Natural killer cell (primary cell): ENCODE measurements at regions not wholly inside any gene's neighbourhood (a gene's known extent, or its start where the extent isn't known, plus 50 kb on each side); places are given as distances from the start of the nearest gene placed in this dataset.

Experiments
- ATAC-seq, 3 donors: fragments of 150-1000 bp in 2 of 3; fragments of 200-7000 bp in 1 of 3; cut with Tn5 transposase; 1 replicate in 1 of 3; 2 replicates in 2 of 3; pipeline ENCODE4 v1.10.0; 2021; ENCODE audit warnings: mild to moderate bottlenecking in 2 of 3, moderate library complexity in 2 of 3
- DNase-seq, 2 donors: peaks; one replicate each; pipeline versions ENCODE4 v3.0.0 to v3.0.0-alpha.2; 2013 to 2021; ENCODE audit warnings: mixed read lengths in 1 of 2
- H3K27ac ChIP-seq: one replicate; pipeline ENCODE4 v1.5.1; 2013; ENCODE audit warnings: mild to moderate bottlenecking, low read length
- H3K27me3 ChIP-seq: one replicate; pipeline ENCODE4 v1.6.1; 2013; ENCODE audit warnings: low read length; ENCODE audit not compliant: control insufficient read depth, insufficient read depth
- H3K36me3 ChIP-seq: one replicate; pipeline ENCODE4 v1.6.1; 2013; ENCODE audit warnings: low read length; ENCODE audit not compliant: control insufficient read depth, insufficient read depth
- H3K4me1 ChIP-seq: one replicate; pipeline ENCODE4 v1.6.1; 2013; ENCODE audit warnings: low read length; ENCODE audit not compliant: control insufficient read depth, insufficient read depth
- H3K4me3 ChIP-seq: one replicate; pipeline ENCODE4 v1.5.1; 2013; ENCODE audit warnings: low read length
- H3K9me3 ChIP-seq: one replicate; pipeline ENCODE4 v1.6.1; 2013; ENCODE audit warnings: low read length; ENCODE audit not compliant: control insufficient read depth, insufficient read depth
- H3K27ac Mint-ChIP-seq, 2 donors: one replicate each; pipeline ENCODE4 v1.8.0; 2022; ENCODE audit warnings: mild to moderate bottlenecking in 2 of 2, mixed read lengths in 2 of 2, moderate library complexity in 1 of 2
- H3K27me3 Mint-ChIP-seq, 2 donors: one replicate each; pipeline ENCODE4 v1.8.0; 2022; ENCODE audit warnings: low read depth in 2 of 2, mixed read lengths in 2 of 2
- H3K36me3 Mint-ChIP-seq: one replicate; pipeline ENCODE4 v1.8.0; 2022; ENCODE audit warnings: mixed read lengths
- H3K4me1 Mint-ChIP-seq, 2 donors: one replicate each; pipeline ENCODE4 v1.8.0; 2022; ENCODE audit warnings: mixed read lengths in 2 of 2
- H3K4me3 Mint-ChIP-seq: one replicate; pipeline ENCODE4 v1.8.0; 2022; ENCODE audit warnings: mild to moderate bottlenecking, moderate library complexity, mixed read lengths
- H3K9me3 Mint-ChIP-seq, 2 donors: one replicate each; pipeline ENCODE4 v1.8.0; 2022; ENCODE audit warnings: mixed read lengths in 2 of 2
- WGBS: methylation state at CpG from one replicate; pipeline ENCODE4 v1.1.7; 2013; ENCODE audit warnings: missing lambda C conversion rate; ENCODE audit not compliant: insufficient coverage; 5-methylcytosine and 5-hydroxymethylcytosine counted together
- intact Hi-C: fragments of 100-400 bp; cut with micrococcal nuclease; formaldehyde crosslinking; loops from one replicate; pipeline ENCODE4 v1.14.2; 2022
- TF ChIP-seq, protein P1 (sequence below): fragments of 200-600 bp; IDR thresholded peaks from one replicate; pipeline ENCODE4 v1.8.0; 2022; ENCODE audit warnings: antibody characterized with exemption

DNA sequence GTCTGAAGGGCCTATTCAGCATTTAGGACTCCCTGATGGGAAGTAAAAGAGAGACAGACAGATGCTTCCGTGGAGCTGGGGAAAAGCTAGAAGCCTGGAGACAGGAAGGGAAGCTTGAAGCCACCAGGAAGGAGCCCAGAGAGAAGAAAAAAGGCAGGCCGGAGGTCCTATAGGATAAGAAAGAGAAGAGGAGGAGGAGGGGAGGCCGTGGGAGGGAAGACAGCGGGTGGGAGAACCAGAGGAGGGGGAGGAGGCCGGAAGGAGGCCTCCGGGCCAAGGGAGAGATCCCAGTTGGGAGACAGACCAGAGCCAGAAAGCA lies 107.1 kb upstream of the PKDCC start:
- no peaks in the 10 kb centered on the region for H3K9me3 Mint-ChIP-seq
- Histone ChIP-seq H3K27me3 (no peaks in the 10 kb centered on the region), H3K4me3 (no peak overlapping the region), H3K9me3 (no peaks in the 10 kb centered on the region), H3K27ac (no peak overlapping the region), H3K4me1 (no peaks in the 10 kb centered on the region), H3K36me3 (no peaks in the 10 kb centered on the region)
- H3K4me1 Mint-ChIP-seq = no peaks in the 10 kb centered on the region
- TF ChIP-seq, protein P1, sequence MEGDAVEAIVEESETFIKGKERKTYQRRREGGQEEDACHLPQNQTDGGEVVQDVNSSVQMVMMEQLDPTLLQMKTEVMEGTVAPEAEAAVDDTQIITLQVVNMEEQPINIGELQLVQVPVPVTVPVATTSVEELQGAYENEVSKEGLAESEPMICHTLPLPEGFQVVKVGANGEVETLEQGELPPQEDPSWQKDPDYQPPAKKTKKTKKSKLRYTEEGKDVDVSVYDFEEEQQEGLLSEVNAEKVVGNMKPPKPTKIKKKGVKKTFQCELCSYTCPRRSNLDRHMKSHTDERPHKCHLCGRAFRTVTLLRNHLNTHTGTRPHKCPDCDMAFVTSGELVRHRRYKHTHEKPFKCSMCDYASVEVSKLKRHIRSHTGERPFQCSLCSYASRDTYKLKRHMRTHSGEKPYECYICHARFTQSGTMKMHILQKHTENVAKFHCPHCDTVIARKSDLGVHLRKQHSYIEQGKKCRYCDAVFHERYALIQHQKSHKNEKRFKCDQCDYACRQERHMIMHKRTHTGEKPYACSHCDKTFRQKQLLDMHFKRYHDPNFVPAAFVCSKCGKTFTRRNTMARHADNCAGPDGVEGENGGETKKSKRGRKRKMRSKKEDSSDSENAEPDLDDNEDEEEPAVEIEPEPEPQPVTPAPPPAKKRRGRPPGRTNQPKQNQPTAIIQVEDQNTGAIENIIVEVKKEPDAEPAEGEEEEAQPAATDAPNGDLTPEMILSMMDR = no peak
- DNase-seq = no peak
- no peak for ATAC-seq
- whole genome bisulfite sequencing = 74% methylated on average over 6 of the region's 6 CpGs
- no peak overlapping the region for H3K4me3 Mint-ChIP-seq
- H3K27me3 Mint-ChIP-seq = peaks cover 20 to 33% of the 10 kb centered on the region in 2 donors
- H3K27ac Mint-ChIP-seq = no peak overlapping the region
- intact Hi-C loops = no loop called here
- H3K36me3 Mint-ChIP-seq = no peaks in the 10 kb centered on the region

DNA sequence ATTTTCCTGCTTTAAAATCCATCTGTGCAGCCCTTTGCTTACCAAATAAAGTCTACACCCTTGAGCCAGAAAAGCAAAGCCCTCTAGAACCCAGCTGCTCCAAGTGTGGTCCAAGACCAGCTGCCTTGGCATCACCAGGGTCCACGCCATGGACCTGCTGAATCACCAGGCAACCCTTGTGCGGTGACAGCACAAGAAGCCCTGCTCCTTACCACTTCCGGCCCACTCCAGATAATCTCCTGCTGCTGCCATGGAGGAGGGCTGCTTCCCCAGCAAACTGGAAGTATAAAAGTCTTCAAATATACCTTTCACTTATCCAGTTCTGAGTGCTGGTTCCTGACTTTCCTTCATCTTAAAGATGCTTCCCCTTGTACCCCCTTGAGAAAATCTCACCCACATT lies 106.0 kb upstream of the PKDCC start:
- H3K4me1 ChIP-seq = no peaks in the 10 kb centered on the region
- DNase-seq (no peak), ATAC-seq (no peak)
- H3K4me3 ChIP-seq = no peak overlapping the region
- TF ChIP-seq, protein P1 = no peak
- Mint-ChIP-seq H3K27ac (no peak overlapping the region), H3K4me1 (no peaks in the 10 kb centered on the region), H3K36me3 (no peaks in the 10 kb centered on the region), H3K27me3 (peaks cover 25 to 43% of the 10 kb centered on the region in 2 donors), H3K9me3 (no peaks in the 10 kb centered on the region), H3K4me3 (no peak overlapping the region)
- no peaks in the 10 kb centered on the region for H3K9me3 ChIP-seq
- intact Hi-C loops = no loop called here
- no peak overlapping the region for H3K27ac ChIP-seq
- 80% methylated on average over 3 of the region's 3 CpGs for WGBS
- H3K27me3 ChIP-seq = no peaks in the 10 kb centered on the region
- H3K36me3 ChIP-seq = no peaks in the 10 kb centered on the region

GRCh38 chr2:41942278-41942677 lies 105.5 kb upstream of the PKDCC start:
- H3K36me3 ChIP-seq = no peaks in the 10 kb centered on the region
- Mint-ChIP-seq H3K27ac (no peak overlapping the region), H3K9me3 (no peaks in the 10 kb centered on the region), H3K4me3 (no peak overlapping the region), H3K36me3 (no peaks in the 10 kb centered on the region), H3K4me1 (no peaks in the 10 kb centered on the region), H3K27me3 (peaks cover 28 to 43% of the 10 kb centered on the region in 2 donors)
- no peaks in the 10 kb centered on the region for H3K4me1 ChIP-seq
- no peak for DNase-seq
- H3K4me3 ChIP-seq = no peak overlapping the region
- TF ChIP-seq, protein P1 = no peak
- no peak for ATAC-seq
- intact Hi-C loops = no loop called here
- no peaks in the 10 kb centered on the region for H3K27me3 ChIP-seq
- no peak overlapping the region for H3K27ac ChIP-seq
- no peaks in the 10 kb centered on the region for H3K9me3 ChIP-seq

DNA sequence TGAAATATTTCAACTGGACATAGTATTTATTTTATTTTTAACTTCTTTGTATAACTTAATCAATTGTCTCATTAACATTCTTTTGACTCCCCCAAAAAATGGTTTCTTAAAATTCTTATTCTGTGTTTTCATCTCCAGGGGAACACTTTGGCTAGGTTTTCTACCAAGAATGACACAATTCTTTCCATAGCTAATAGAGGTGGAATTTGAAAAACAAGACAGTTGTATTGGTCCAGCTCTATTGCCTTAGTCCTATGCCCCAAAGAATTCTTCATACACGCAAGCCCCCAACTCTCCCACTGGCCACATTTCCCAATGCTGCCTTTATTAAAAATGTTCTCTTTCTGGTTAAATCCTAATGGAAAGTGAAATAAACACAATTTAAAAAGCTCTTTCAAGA lies 104.7 kb upstream of the PKDCC start:
- Histone ChIP-seq H3K4me3 (no peak overlapping the region), H3K9me3 (no peaks in the 10 kb centered on the region), H3K27me3 (peaks cover 2% of the 10 kb centered on the region), H3K27ac (no peak overlapping the region), H3K36me3 (no peaks in the 10 kb centered on the region), H3K4me1 (no peaks in the 10 kb centered on the region)
- no peak overlapping the region for H3K4me3 Mint-ChIP-seq
- 100% methylated on average over 1 of the region's 1 CpG for WGBS
- H3K4me1 Mint-ChIP-seq = no peaks in the 10 kb centered on the region
- TF ChIP-seq, protein P1 = no peak
- peaks cover 32 to 43% of the 10 kb centered on the region in 2 donors for H3K27me3 Mint-ChIP-seq
- H3K27ac Mint-ChIP-seq = no peak overlapping the region
- ATAC-seq (no peak), DNase-seq (no peak)
- intact Hi-C loops = no loop called here
- H3K9me3 Mint-ChIP-seq = no peaks in the 10 kb centered on the region
- H3K36me3 Mint-ChIP-seq = no peaks in the 10 kb centered on the region
